Psoas muscle (tissue), 7 donors: ENCODE measurements at regions not wholly inside any gene's neighbourhood (a gene's known extent, or its start where the extent isn't known, plus 50 kb on each side); places are given as distances from the start of the nearest gene placed in this dataset.

Source experiments
- ATAC-seq, 4 donors: fragments of 200-7000 bp; cut with Tn5 transposase; one replicate each; pipeline ENCODE4 v1.9.1; 2020; ENCODE audit warnings: moderate library complexity in 3 of 4, mild to moderate bottlenecking in 2 of 4
- DNase-seq, 2 donors: peaks; one replicate each; pipeline ENCODE4 v3.0.0-alpha.2; 2020
- H3K27ac ChIP-seq: fragments of 200-600 bp; one replicate; pipeline ENCODE4 v1.8.0; 2022
- H3K27me3 ChIP-seq, 3 donors: fragments of 200-600 bp in 1 of 3; one replicate each; pipeline versions ENCODE4 v1.6.1 to v1.8.0; 2013 to 2022; ENCODE audit warnings: low read length in 2 of 3, mild to moderate bottlenecking in 2 of 3, moderate library complexity in 1 of 3; ENCODE audit not compliant: insufficient read depth in 3 of 3
- H3K36me3 ChIP-seq, 2 donors: fragments of 200-600 bp in 1 of 2; one replicate each; pipeline versions ENCODE4 v1.6.1 to v1.8.0; 2013 to 2022; ENCODE audit warnings: low read depth in 1 of 2, mild to moderate bottlenecking in 1 of 2, moderate library complexity in 1 of 2; ENCODE audit not compliant: insufficient read depth in 1 of 2
- H3K4me1 ChIP-seq: fragments of 200-600 bp; one replicate; pipeline ENCODE4 v1.8.0; 2022
- H3K4me3 ChIP-seq: fragments of 200-600 bp; one replicate; pipeline ENCODE4 v1.8.0; 2022; ENCODE audit warnings: mild to moderate bottlenecking
- H3K9me3 ChIP-seq: fragments of 200-600 bp; one replicate; pipeline ENCODE4 v1.8.0; 2022
- WGBS, 3 donors: extraction: QIAGEN DNeasy Blood & Tissue Kit; methylation state at CpG; one replicate each; pipeline versions ENCODE4 v1.1.6 to v1.1.7; 2013; 5-methylcytosine and 5-hydroxymethylcytosine counted together
- intact Hi-C, 2 donors: fragments of 100-400 bp; cut with DNase I; formaldehyde crosslinking; loops; one replicate each; pipeline versions ENCODE4 v1.11.0 to v1.14.2; 2022
- TF ChIP-seq, protein P1 (sequence below): fragments of 200-600 bp; IDR thresholded peaks from one replicate; pipeline ENCODE4 v1.8.0; 2022; ENCODE audit warnings: antibody characterized with exemption
- donor health status: healthy with polysubstance abuse.
- donor health status: DM: no; HTN: no; CAD: no; lungs with moderate emphysema.
- donor health status: Bipolar disorder and iron deficiency.
- donor health status: healthy.
- donor health status: DM: yes; HTN: yes; CAD: no.
- donor health status: DM: no; HTN: no; CAD: no.
- donor health status: DM: yes; HTN: yes; CAD: no.

DNA sequence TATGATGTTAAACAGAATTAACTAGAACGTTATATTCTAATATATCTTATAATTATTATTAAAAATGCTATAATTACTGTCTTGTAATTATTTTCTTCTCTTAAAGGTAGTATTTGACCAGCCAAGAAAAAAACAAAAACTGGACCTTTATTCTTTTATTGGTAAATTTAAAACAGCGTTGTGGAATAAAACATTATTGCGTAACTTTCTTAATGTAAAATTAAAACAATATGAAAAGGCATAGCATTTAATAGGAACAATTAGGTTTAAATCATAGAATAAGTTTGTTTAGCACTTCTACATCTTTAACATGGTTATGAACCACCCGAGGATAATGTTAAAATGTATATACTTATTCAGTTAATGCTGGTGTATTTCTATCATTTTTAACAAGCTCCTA lies 574.5 kb upstream of the CDH18 start:
- TF ChIP-seq, protein P1, sequence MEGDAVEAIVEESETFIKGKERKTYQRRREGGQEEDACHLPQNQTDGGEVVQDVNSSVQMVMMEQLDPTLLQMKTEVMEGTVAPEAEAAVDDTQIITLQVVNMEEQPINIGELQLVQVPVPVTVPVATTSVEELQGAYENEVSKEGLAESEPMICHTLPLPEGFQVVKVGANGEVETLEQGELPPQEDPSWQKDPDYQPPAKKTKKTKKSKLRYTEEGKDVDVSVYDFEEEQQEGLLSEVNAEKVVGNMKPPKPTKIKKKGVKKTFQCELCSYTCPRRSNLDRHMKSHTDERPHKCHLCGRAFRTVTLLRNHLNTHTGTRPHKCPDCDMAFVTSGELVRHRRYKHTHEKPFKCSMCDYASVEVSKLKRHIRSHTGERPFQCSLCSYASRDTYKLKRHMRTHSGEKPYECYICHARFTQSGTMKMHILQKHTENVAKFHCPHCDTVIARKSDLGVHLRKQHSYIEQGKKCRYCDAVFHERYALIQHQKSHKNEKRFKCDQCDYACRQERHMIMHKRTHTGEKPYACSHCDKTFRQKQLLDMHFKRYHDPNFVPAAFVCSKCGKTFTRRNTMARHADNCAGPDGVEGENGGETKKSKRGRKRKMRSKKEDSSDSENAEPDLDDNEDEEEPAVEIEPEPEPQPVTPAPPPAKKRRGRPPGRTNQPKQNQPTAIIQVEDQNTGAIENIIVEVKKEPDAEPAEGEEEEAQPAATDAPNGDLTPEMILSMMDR, result no peak
- Histone ChIP-seq H3K27ac (no peak overlapping the region), H3K9me3 (no peaks in the 10 kb centered on the region), H3K4me1 (no peaks in the 10 kb centered on the region), H3K36me3 (no peaks in the 10 kb centered on the region), H3K27me3 (no peaks in the 10 kb centered on the region), H3K4me3 (no peak overlapping the region)
- WGBS, 3 donors, result 60 to 92% (median 89%) methylated on average over 4 of the region's 4 CpGs
- no peak for DNase-seq
- intact Hi-C loops, result no loop called here
- ATAC-seq, result no peak

- TF ChIP-seq, protein P1, result no peak
- Histone ChIP-seq H3K4me1 (no peaks in the 10 kb centered on the region), H3K27me3 (no peaks in the 10 kb centered on the region), H3K9me3 (no peaks in the 10 kb centered on the region), H3K4me3 (no peak overlapping the region), H3K27ac (no peak overlapping the region), H3K36me3 (no peaks in the 10 kb centered on the region)
- intact Hi-C loops, result no loop called here
- ATAC-seq (no peak), DNase-seq (no peak)
- WGBS, 3 donors, result 48 to 59% (median 52%) methylated on average over 3 of the region's 3 CpGs
These were observed 571.8 kb upstream of the CDH18 start for GRCh38 chr5:20559845-20560244.

- TF ChIP-seq, protein P1, result no peak
- no peak overlapping the region for H3K4me3 ChIP-seq
- intact Hi-C loops, result no loop called here
- H3K27me3 ChIP-seq, result no peaks in the 10 kb centered on the region
- H3K36me3 ChIP-seq, result no peaks in the 10 kb centered on the region
- no peak overlapping the region for H3K27ac ChIP-seq
- H3K4me1 ChIP-seq, result no peaks in the 10 kb centered on the region
- DNase-seq (no peak), ATAC-seq (no peak)
- 75 to 78% (median 76%) methylated on average over 6 of the region's 6 CpGs for WGBS, 3 donors
- no peaks in the 10 kb centered on the region for H3K9me3 ChIP-seq
These were observed 568.2 kb upstream of the CDH18 start for GRCh38 chr5:20556115-20556763.

DNA sequence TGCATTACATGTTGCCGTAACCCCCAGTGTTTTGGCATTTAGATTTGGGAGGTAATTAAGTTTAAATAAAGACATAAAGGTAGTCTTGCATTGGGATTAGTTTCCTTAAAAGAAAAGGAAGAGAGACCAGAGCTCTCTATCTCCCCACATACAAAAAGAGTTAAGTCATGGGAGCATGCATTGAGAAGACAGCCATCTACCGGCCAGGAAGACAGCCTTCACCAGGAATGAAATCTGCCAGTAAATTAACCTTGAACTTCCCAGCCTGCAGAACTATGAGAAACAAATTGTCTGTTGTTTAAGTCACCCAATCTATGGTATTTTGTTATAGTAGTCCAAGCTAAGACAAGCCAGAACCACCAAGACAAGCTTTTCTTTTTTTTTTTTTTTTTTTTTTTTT lies 567.0 kb upstream of the CDH18 start:
- Histone ChIP-seq H3K4me1 (no peaks in the 10 kb centered on the region), H3K4me3 (no peak overlapping the region), H3K27ac (no peak overlapping the region), H3K9me3 (peaks cover 6% of the 10 kb centered on the region), H3K27me3 (no peaks in the 10 kb centered on the region), H3K36me3 (no peaks in the 10 kb centered on the region)
- TF ChIP-seq, protein P1, result no peak
- intact Hi-C loops, result no loop called here
- 59 to 63% (median 61%) methylated on average over 2 of the region's 2 CpGs for WGBS, 3 donors
- no peak for DNase-seq
- no peak for ATAC-seq

DNA sequence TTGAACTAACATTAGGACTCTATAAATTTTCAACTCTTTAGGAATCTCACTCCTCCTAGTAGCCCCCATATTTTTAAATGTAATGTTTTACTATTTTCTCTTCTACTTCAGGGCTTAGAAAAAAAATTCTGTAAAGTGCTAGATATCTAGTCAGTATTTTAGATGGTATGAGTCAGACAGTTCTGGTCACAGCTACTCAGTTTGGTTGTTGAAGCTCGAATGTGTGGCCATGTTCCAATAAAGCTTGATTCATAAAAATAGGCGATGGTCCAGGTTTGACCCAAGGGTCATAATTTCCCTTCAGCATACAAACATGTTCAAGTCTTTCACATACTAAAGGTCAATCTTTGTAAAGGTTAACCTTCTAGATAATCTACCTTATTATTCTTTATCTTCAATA lies 566.0 kb upstream of the CDH18 start:
- Histone ChIP-seq H3K27ac (no peak overlapping the region), H3K9me3 (peaks cover 6% of the 10 kb centered on the region), H3K4me1 (no peaks in the 10 kb centered on the region), H3K27me3 (no peaks in the 10 kb centered on the region), H3K4me3 (no peak overlapping the region), H3K36me3 (no peaks in the 10 kb centered on the region)
- DNase-seq (no peak), ATAC-seq (no peak)
- intact Hi-C loops, result no loop called here
- 42 to 50% (median 45%) methylated on average over 2 of the region's 2 CpGs for WGBS, 3 donors
- TF ChIP-seq, protein P1, result no peak
